ENCODE measurements at regions not wholly inside any gene's neighbourhood (a gene's known extent, or its start where the extent isn't known, plus 50 kb on each side); places are given as distances from the start of the nearest gene placed in this dataset.

DNA sequence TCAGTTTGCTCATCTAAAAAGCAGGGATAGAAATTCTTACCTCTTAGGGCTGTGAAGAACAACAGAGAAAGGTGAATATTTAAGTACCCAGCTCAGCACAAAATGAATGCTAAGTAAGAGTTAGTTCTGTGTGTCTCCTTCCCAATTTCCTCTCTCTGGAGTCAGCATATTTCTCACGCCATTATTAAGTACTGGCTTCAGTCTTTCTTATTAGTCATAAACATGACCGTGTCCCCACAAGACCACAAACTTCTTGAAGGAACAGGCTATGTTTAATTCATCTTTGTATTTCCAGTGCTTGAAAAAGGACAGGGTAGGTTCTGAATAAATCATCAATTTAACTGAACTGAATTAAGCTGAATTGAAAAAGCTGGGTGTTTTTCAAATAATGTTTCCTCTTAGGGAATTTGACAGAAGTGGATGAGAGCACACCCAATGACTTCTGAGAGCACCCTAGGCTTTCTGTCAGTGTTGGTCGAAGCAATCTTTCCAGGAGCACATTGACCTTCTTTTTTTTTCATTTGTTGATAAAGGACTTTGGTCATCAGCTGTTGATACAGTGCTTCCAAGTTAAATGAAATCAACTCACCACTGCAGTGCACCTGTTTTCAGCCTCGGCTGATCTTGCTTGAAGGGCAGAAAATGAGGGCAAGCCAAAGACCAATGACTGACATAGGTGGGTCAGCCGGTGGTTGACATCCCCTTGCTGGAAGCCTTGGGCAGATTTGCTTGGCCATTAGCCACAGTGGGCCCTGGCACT is 324.6 kb downstream of the MFSD1 start:
- Histone ChIP-seq H3K9me3 (no peaks in the 10 kb centered on the region), H3K4me1 (no peaks in the 10 kb centered on the region), H3K4me3 (ENCODE audit: low read depth, low read length) (no peak overlapping the region), H3K27me3 (replicated peaks; ENCODE audit: control insufficient read depth, insufficient read depth, low read length) (no peaks in the 10 kb centered on the region), H3K36me3 (ENCODE audit: control insufficient read depth, insufficient read depth, low read length) (no peaks in the 10 kb centered on the region)
- ChIA-PET CTCF (no interaction called here), POLR2A (no interaction called here)
- intact Hi-C loops (cut with micrococcal nuclease; ENCODE audit: unreplicated experiment), result loop anchor here (5.0 kb wide), 1 partner anchor 209 kb away; no protein-coding TSS in a partner anchor
- H3K4me1 Mint-ChIP-seq (ENCODE audit: low read depth, unreplicated experiment), result no peaks in the 10 kb centered on the region
- no peak for DNase-seq
- no peaks in the 10 kb centered on the region for H3K36me3 Mint-ChIP-seq (ENCODE audit: insufficient read depth, unreplicated experiment)
- TF ChIP-seq, protein P1, sequence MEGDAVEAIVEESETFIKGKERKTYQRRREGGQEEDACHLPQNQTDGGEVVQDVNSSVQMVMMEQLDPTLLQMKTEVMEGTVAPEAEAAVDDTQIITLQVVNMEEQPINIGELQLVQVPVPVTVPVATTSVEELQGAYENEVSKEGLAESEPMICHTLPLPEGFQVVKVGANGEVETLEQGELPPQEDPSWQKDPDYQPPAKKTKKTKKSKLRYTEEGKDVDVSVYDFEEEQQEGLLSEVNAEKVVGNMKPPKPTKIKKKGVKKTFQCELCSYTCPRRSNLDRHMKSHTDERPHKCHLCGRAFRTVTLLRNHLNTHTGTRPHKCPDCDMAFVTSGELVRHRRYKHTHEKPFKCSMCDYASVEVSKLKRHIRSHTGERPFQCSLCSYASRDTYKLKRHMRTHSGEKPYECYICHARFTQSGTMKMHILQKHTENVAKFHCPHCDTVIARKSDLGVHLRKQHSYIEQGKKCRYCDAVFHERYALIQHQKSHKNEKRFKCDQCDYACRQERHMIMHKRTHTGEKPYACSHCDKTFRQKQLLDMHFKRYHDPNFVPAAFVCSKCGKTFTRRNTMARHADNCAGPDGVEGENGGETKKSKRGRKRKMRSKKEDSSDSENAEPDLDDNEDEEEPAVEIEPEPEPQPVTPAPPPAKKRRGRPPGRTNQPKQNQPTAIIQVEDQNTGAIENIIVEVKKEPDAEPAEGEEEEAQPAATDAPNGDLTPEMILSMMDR (IDR thresholded peaks at IDR 0.05; ENCODE audit: insufficient read depth in 1 of 2, low read depth in 1 of 2, low read length in 1 of 2, severe bottlenecking in 1 of 2, unreplicated experiment in 1 of 2), result no peak
- no TSS peak for BruUV-seq (replicated peaks)
- peaks cover 8% of the 10 kb centered on the region for H3K27me3 Mint-ChIP-seq (ENCODE audit: insufficient read depth, unreplicated experiment)
- H3K9me3 Mint-ChIP-seq (ENCODE audit: unreplicated experiment), result no peaks in the 10 kb centered on the region
- H3K4me3 Mint-ChIP-seq (ENCODE audit: unreplicated experiment), result no peak overlapping the region
- H3K27ac Mint-ChIP-seq (ENCODE audit: unreplicated experiment), result no peak overlapping the region

DNA sequence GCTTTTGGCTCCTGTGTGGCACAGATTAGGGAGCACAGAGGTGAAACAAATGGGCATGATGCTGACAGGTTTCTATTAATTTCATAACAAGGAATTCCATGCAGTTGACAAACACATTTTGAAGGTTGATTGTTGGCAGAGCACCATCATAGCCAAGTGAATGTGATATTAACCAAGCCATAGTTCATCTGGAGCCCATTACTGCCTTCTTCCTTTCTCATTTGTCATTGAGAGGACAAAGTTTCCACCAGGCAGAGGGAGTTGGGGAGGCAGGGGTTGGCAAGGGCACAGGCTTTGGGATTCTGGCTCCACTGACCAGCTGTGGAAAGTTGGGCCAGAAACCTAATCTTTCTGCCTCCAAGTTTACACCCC is 325.2 kb downstream of the MFSD1 start:
- Histone ChIP-seq H3K4me3 (ENCODE audit: low read depth, low read length) (no peak overlapping the region), H3K27me3 (replicated peaks; ENCODE audit: control insufficient read depth, insufficient read depth, low read length) (no peaks in the 10 kb centered on the region), H3K4me1 (no peaks in the 10 kb centered on the region), H3K9me3 (no peaks in the 10 kb centered on the region), H3K36me3 (ENCODE audit: control insufficient read depth, insufficient read depth, low read length) (no peaks in the 10 kb centered on the region)
- H3K4me1 Mint-ChIP-seq (ENCODE audit: low read depth, unreplicated experiment), result no peaks in the 10 kb centered on the region
- H3K36me3 Mint-ChIP-seq (ENCODE audit: insufficient read depth, unreplicated experiment), result no peaks in the 10 kb centered on the region
- H3K4me3 Mint-ChIP-seq (ENCODE audit: unreplicated experiment), result no peak overlapping the region
- H3K9me3 Mint-ChIP-seq (ENCODE audit: unreplicated experiment), result no peaks in the 10 kb centered on the region
- BruUV-seq (replicated peaks), result no TSS peak
- intact Hi-C loops (cut with micrococcal nuclease; ENCODE audit: unreplicated experiment), result loop anchor here (5.0 kb wide), 1 partner anchor 210 kb away; no protein-coding TSS in a partner anchor
- H3K27me3 Mint-ChIP-seq (ENCODE audit: insufficient read depth, unreplicated experiment), result peaks cover 8% of the 10 kb centered on the region
- CTCF ChIA-PET, result no interaction called here
- POLR2A ChIA-PET, result no interaction called here
- DNase-seq, result no peak
- no peak overlapping the region for H3K27ac Mint-ChIP-seq (ENCODE audit: unreplicated experiment)
- TF ChIP-seq, protein P1 (IDR thresholded peaks at IDR 0.05; ENCODE audit: insufficient read depth in 1 of 2, low read depth in 1 of 2, low read length in 1 of 2, severe bottlenecking in 1 of 2, unreplicated experiment in 1 of 2), result no peak

DNA sequence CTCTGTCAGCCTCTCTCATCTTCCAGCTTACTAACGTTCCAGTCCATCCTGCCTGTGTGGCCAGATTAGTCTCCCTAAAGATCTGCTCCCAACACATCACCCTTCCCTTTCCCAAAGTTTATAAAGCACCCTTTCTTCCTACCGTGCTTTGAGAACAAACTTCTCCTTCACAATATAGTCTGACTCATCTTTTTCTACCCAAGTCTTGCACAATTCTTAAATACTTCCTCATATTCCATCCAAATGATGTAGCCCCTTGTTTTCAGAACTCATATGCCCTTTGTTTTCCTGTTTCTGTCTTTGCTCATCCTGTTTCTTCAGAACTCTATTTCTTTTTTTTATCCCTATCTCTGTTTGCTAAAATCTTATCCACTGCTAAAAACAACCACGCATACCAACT is 326.8 kb downstream of the MFSD1 start:
- intact Hi-C loops (cut with micrococcal nuclease; ENCODE audit: unreplicated experiment), result loop anchor here (5.0 kb wide), 1 partner anchor 211 kb away; no protein-coding TSS in a partner anchor

More for the DNA sequence above, 326.8 kb downstream of the MFSD1 start:
- Histone ChIP-seq H3K9me3 (no peaks in the 10 kb centered on the region), H3K4me3 (ENCODE audit: low read depth, low read length) (no peak overlapping the region), H3K4me1 (no peaks in the 10 kb centered on the region), H3K36me3 (ENCODE audit: control insufficient read depth, insufficient read depth, low read length) (no peaks in the 10 kb centered on the region), H3K27me3 (replicated peaks; ENCODE audit: control insufficient read depth, insufficient read depth, low read length) (no peaks in the 10 kb centered on the region)
- H3K36me3 Mint-ChIP-seq (ENCODE audit: insufficient read depth, unreplicated experiment), result no peaks in the 10 kb centered on the region
- H3K9me3 Mint-ChIP-seq (ENCODE audit: unreplicated experiment), result no peaks in the 10 kb centered on the region
- no peaks in the 10 kb centered on the region for H3K4me1 Mint-ChIP-seq (ENCODE audit: low read depth, unreplicated experiment)
- H3K27me3 Mint-ChIP-seq (ENCODE audit: insufficient read depth, unreplicated experiment), result peaks cover 8% of the 10 kb centered on the region
- no TSS peak for BruUV-seq (replicated peaks)
- no peak for DNase-seq
- CTCF ChIA-PET, result no interaction called here
- POLR2A ChIA-PET, result no interaction called here
- TF ChIP-seq, protein P1 (IDR thresholded peaks at IDR 0.05; ENCODE audit: insufficient read depth in 1 of 2, low read depth in 1 of 2, low read length in 1 of 2, severe bottlenecking in 1 of 2, unreplicated experiment in 1 of 2), result no peak
- no peak overlapping the region for H3K27ac Mint-ChIP-seq (ENCODE audit: unreplicated experiment)
- no peak overlapping the region for H3K4me3 Mint-ChIP-seq (ENCODE audit: unreplicated experiment)
